CD14-positive monocyte (primary cell): ENCODE measurements at regions not wholly inside any gene's neighbourhood (a gene's known extent, or its start where the extent isn't known, plus 50 kb on each side); places are given as distances from the start of the nearest gene placed in this dataset.

Source experiments
- DNase-seq, 3 donors: peaks; one replicate each; pipeline ENCODE4 v3.0.0-alpha.2; 2011 to 2022
- H2AFZ ChIP-seq: 2 replicates; pipeline ENCODE4 v1.6.0; 2012; ENCODE audit warnings: mild to moderate bottlenecking, low read depth, low read length, inconsistent platforms; ENCODE audit not compliant: insufficient read depth, poor library complexity, severe bottlenecking
- H3K27ac ChIP-seq, 2 donors: 1 replicate in 1 of 2; 2 replicates in 1 of 2; pipeline ENCODE4 v1.5.1; 2012 to 2013; ENCODE audit warnings: low read length in 2 of 2, control low read depth in 1 of 2, inconsistent platforms in 1 of 2, low read depth in 1 of 2, mild to moderate bottlenecking in 1 of 2
- H3K27me3 ChIP-seq, 2 donors: one replicate each; pipeline versions ENCODE4 v1.6.0 to v1.6.1; 2011 to 2013; ENCODE audit warnings: low read length in 2 of 2; ENCODE audit not compliant: control insufficient read depth in 2 of 2, insufficient read depth in 2 of 2
- H3K36me3 ChIP-seq, 2 donors: replicated peaks in 1 of 2; 1 replicate in 1 of 2; 2 replicates in 1 of 2; pipeline versions ENCODE4 v1.5.1 to v1.6.1; 2012 to 2013; ENCODE audit warnings: low read length in 2 of 2, control low read depth in 1 of 2, inconsistent platforms in 1 of 2, mild to moderate bottlenecking in 1 of 2; ENCODE audit not compliant: insufficient read depth in 2 of 2, control insufficient read depth in 1 of 2
- H3K4me1 ChIP-seq, 2 donors: 1 replicate in 1 of 2; 2 replicates in 1 of 2; pipeline versions ENCODE4 v1.5.1 to v1.6.1; 2012 to 2013; ENCODE audit warnings: low read length in 2 of 2, control low read depth in 1 of 2, inconsistent platforms in 1 of 2, mild to moderate bottlenecking in 1 of 2, moderate library complexity in 1 of 2; ENCODE audit not compliant: insufficient read depth in 2 of 2, control insufficient read depth in 1 of 2
- H3K4me2 ChIP-seq: replicated peaks from 2 replicates; pipeline ENCODE3; 2012; ENCODE audit warnings: low read length, moderate library complexity, mild to moderate bottlenecking; ENCODE audit not compliant: poor library complexity, severe bottlenecking; ENCODE audit errors: extremely low read depth
- H3K4me3 ChIP-seq, 3 experiments: fragments of 200-600 bp in 1 of 3; sonication (generic) in 1 of 3; replicated peaks in 1 of 3; 1 replicate in 2 of 3; 2 replicates in 1 of 3; pipeline ENCODE4 v1.5.1; 2011 to 2013; ENCODE audit warnings: low read length in 3 of 3, mild to moderate bottlenecking in 3 of 3, control low read depth in 2 of 3, low read depth in 2 of 3, inconsistent platforms in 1 of 3, moderate library complexity in 1 of 3
- H3K79me2 ChIP-seq: 2 replicates; pipeline ENCODE4 v1.6.0; 2012; ENCODE audit warnings: mild to moderate bottlenecking, control low read depth, inconsistent platforms, low read length, moderate library complexity; ENCODE audit not compliant: insufficient read depth
- H3K9ac ChIP-seq: 2 replicates; pipeline ENCODE4 v1.6.0; 2017; ENCODE audit warnings: low read length, mild to moderate bottlenecking; ENCODE audit not compliant: insufficient read depth, poor library complexity, severe bottlenecking
- H3K9me3 ChIP-seq, 2 donors: replicated peaks in 1 of 2; 1 replicate in 1 of 2; 2 replicates in 1 of 2; pipeline versions ENCODE4 v1.5.1 to v1.6.1; 2012 to 2013; ENCODE audit warnings: low read length in 2 of 2, control low read depth in 1 of 2; ENCODE audit not compliant: control insufficient read depth in 1 of 2, insufficient read depth in 1 of 2
- H4K20me1 ChIP-seq: 2 replicates; pipeline ENCODE4 v1.6.0; 2012; ENCODE audit warnings: mild to moderate bottlenecking, low read length, control low read depth, moderate library complexity; ENCODE audit not compliant: insufficient read depth
- H3K27ac Mint-ChIP-seq, 7 donors: one replicate each; pipeline ENCODE4 v1.8.0; 2020; ENCODE audit warnings: mild to moderate bottlenecking in 7 of 7, mixed read lengths in 7 of 7, moderate library complexity in 6 of 7, inconsistent platforms in 2 of 7
- H3K27me3 Mint-ChIP-seq, 3 donors: one replicate each; pipeline ENCODE4 v1.8.0; 2021 to 2022; ENCODE audit warnings: low read depth in 3 of 3, mild to moderate bottlenecking in 3 of 3, mixed read lengths in 3 of 3, moderate library complexity in 3 of 3, inconsistent platforms in 1 of 3
- H3K36me3 Mint-ChIP-seq, 2 donors: one replicate each; pipeline ENCODE4 v1.8.0; 2020; ENCODE audit warnings: mixed read lengths in 2 of 2, inconsistent platforms in 1 of 2, mild to moderate bottlenecking in 1 of 2
- H3K4me1 Mint-ChIP-seq: one replicate; pipeline ENCODE4 v1.8.0; 2020; ENCODE audit warnings: mild to moderate bottlenecking, mixed read lengths
- H3K4me3 Mint-ChIP-seq, 2 donors: one replicate each; pipeline ENCODE4 v1.8.0; 2020; ENCODE audit warnings: mild to moderate bottlenecking in 2 of 2, mixed read lengths in 2 of 2, moderate library complexity in 1 of 2
- H3K9me3 Mint-ChIP-seq, 7 donors: one replicate each; pipeline ENCODE4 v1.8.0; 2020 to 2022; ENCODE audit warnings: mixed read lengths in 7 of 7, mild to moderate bottlenecking in 6 of 7, moderate library complexity in 6 of 7, inconsistent platforms in 2 of 7
- WGBS: methylation state at CpG from one replicate; pipeline ENCODE4 v1.1.5; 2013; ENCODE audit warnings: missing lambda C conversion rate; ENCODE audit not compliant: insufficient coverage; 5-methylcytosine and 5-hydroxymethylcytosine counted together
- intact Hi-C, 2 donors: fragments of 100-400 bp; cut with micrococcal nuclease; formaldehyde crosslinking; loops; one replicate each; pipeline versions ENCODE4 v1.15.0 to v1.15.1; 2023
- TF ChIP-seq, protein P1 (sequence below): fragments of 200-600 bp; IDR thresholded peaks from one replicate; pipeline ENCODE4 v1.8.0; 2022; ENCODE audit warnings: antibody characterized with exemption, mild to moderate bottlenecking

DNA sequence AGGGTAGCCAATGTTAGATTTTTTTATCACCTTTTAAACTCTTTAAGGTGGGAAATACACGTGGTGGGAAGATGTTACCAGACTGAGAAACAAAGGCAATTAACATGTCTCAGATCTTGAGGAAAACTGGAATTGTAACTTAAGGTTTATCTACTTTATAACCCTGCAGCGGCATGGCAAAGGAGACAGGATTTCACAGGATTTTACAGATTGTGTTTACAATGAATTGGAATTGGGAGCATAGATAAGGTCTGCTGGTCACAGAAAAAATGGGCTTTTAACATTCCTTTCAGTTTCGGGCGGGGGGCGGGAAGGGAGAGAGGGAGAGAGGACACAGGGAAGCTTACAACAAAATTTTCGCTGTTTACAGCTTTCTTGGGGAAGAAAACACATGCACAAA lies 467.5 kb upstream of the CT83 start:
- Mint-ChIP-seq H3K27ac (no peak overlapping the region), H3K4me1 (no peaks in the 10 kb centered on the region), H3K27me3 (peaks cover 0 to 1% (median 0%) of the 10 kb centered on the region in 3 donors), H3K4me3 (no peak overlapping the region), H3K36me3 (no peaks in the 10 kb centered on the region), H3K9me3 (no peaks in the 10 kb centered on the region)
- no peaks in the 10 kb centered on the region for H3K27me3 ChIP-seq
- WGBS: no CpG with 5 or more reads among the region's 6 CpGs
- no peaks in the 10 kb centered on the region for H3K9me3 ChIP-seq
- no peaks in the 10 kb centered on the region for H3K79me2 ChIP-seq
- no peak overlapping the region for H3K4me3 ChIP-seq
- no peaks in the 10 kb centered on the region for H3K36me3 ChIP-seq
- no peaks in the 10 kb centered on the region for H3K4me1 ChIP-seq
- no peak overlapping the region for H3K9ac ChIP-seq
- intact Hi-C loops: no loop called here
- no peaks in the 10 kb centered on the region for H4K20me1 ChIP-seq
- TF ChIP-seq, protein P1, sequence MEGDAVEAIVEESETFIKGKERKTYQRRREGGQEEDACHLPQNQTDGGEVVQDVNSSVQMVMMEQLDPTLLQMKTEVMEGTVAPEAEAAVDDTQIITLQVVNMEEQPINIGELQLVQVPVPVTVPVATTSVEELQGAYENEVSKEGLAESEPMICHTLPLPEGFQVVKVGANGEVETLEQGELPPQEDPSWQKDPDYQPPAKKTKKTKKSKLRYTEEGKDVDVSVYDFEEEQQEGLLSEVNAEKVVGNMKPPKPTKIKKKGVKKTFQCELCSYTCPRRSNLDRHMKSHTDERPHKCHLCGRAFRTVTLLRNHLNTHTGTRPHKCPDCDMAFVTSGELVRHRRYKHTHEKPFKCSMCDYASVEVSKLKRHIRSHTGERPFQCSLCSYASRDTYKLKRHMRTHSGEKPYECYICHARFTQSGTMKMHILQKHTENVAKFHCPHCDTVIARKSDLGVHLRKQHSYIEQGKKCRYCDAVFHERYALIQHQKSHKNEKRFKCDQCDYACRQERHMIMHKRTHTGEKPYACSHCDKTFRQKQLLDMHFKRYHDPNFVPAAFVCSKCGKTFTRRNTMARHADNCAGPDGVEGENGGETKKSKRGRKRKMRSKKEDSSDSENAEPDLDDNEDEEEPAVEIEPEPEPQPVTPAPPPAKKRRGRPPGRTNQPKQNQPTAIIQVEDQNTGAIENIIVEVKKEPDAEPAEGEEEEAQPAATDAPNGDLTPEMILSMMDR: no peak
- no peak for DNase-seq
- no peak overlapping the region for H2AFZ ChIP-seq
- H3K27ac ChIP-seq: no peak overlapping the region
- H3K4me2 ChIP-seq: no peak overlapping the region

DNA sequence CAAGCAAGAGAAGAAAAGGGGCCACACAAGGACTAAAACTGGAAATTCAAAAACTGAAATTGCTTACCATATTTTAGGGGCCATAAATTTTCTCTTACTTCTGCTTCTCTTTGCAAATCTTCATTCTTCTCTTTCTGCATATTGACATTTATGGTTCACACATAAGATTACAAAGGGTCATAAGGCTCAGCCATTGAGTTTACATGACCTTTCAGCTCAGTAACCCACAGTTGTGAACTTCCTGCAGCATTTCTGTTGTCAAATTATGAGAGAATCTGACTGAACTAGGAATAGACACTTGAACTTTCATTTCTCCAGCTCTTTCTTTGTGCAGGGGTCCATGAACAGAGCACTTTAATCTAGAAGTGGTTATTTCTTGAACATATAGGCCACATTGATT lies 434.8 kb upstream of the CT83 start:
- intact Hi-C loops: no loop called here
- Mint-ChIP-seq H3K4me1 (no peaks in the 10 kb centered on the region), H3K27ac (no peak overlapping the region), H3K36me3 (no peaks in the 10 kb centered on the region), H3K27me3 (no peaks in the 10 kb centered on the region), H3K9me3 (peaks cover 0 to 12% (median 4%) of the 10 kb centered on the region in 7 donors), H3K4me3 (no peak overlapping the region)
- H3K9me3 ChIP-seq: peaks cover 0 to 5% of the 10 kb centered on the region in 2 donors
- H3K4me2 ChIP-seq: no peak overlapping the region
- H4K20me1 ChIP-seq: no peaks in the 10 kb centered on the region
- H3K79me2 ChIP-seq: no peaks in the 10 kb centered on the region
- H3K36me3 ChIP-seq: no peaks in the 10 kb centered on the region
- no peak overlapping the region for H2AFZ ChIP-seq
- no peak for DNase-seq
- no peak overlapping the region for H3K9ac ChIP-seq
- H3K27ac ChIP-seq: no peak overlapping the region
- no peak overlapping the region for H3K4me3 ChIP-seq
- H3K4me1 ChIP-seq: no peaks in the 10 kb centered on the region
- H3K27me3 ChIP-seq: no peaks in the 10 kb centered on the region
- TF ChIP-seq, protein P1: no peak
